ENCODE measurements at regions not wholly inside any gene's neighbourhood (a gene's known extent, or its start where the extent isn't known, plus 50 kb on each side); places are given as distances from the start of the nearest gene placed in this dataset.

GRCh38 chr20:7392542-7393206 is 547.6 kb downstream of the HAO1 start:
- DNase-seq (ENCODE audit: low read depth, low spot score), result no peak

GRCh38 chr20:7399114-7399513 is 541.1 kb downstream of the HAO1 start:
- DNase-seq (ENCODE audit: low read depth, low spot score), result no peak

GRCh38 chr20:7399575-7399974 is 540.7 kb downstream of the HAO1 start:
- DNase-seq (ENCODE audit: low read depth, low spot score), result no peak

GRCh38 chr20:7406671-7407070 is 533.6 kb downstream of the HAO1 start:
- no peak for DNase-seq (ENCODE audit: low read depth, low spot score)

- no peak for DNase-seq (ENCODE audit: low read depth, low spot score)
Measured at GRCh38 chr20:7410150-7410549, 530.1 kb downstream of the HAO1 start.

GRCh38 chr20:7411075-7411474 is 529.2 kb downstream of the HAO1 start:
- no peak for DNase-seq (ENCODE audit: low read depth, low spot score)

GRCh38 chr20:7415427-7415826 is 524.8 kb downstream of the HAO1 start:
- no peak for DNase-seq (ENCODE audit: low read depth, low spot score)

- no peak for DNase-seq (ENCODE audit: low read depth, low spot score)
Measured at GRCh38 chr20:7416382-7416781, 523.9 kb downstream of the HAO1 start.

- no peak for DNase-seq (ENCODE audit: low read depth, low spot score)
Measured at GRCh38 chr20:7420345-7420744, 519.9 kb downstream of the HAO1 start.

GRCh38 chr20:7426890-7427496 is 513.3 kb downstream of the HAO1 start:
- DNase-seq (ENCODE audit: low read depth, low spot score), result no peak

GRCh38 chr20:7428946-7429345 is 511.3 kb downstream of the HAO1 start:
- no peak for DNase-seq (ENCODE audit: low read depth, low spot score)

GRCh38 chr20:7432612-7433011 is 507.6 kb downstream of the HAO1 start:
- no peak for DNase-seq (ENCODE audit: low read depth, low spot score)

GRCh38 chr20:7437311-7437710 is 502.9 kb downstream of the HAO1 start:
- no peak for DNase-seq (ENCODE audit: low read depth, low spot score)

- no peak for DNase-seq (ENCODE audit: low read depth, low spot score)
Measured at GRCh38 chr20:7449269-7449668, 491.0 kb downstream of the HAO1 start.

GRCh38 chr20:7452890-7453289 is 487.4 kb downstream of the HAO1 start:
- no peak for DNase-seq (ENCODE audit: low read depth, low spot score)

GRCh38 chr20:7454047-7454446 is 486.2 kb downstream of the HAO1 start:
- no peak for DNase-seq (ENCODE audit: low read depth, low spot score)

- no peak for DNase-seq (ENCODE audit: low read depth, low spot score)
Measured at GRCh38 chr20:7458459-7458858, 481.8 kb downstream of the HAO1 start.

- DNase-seq (ENCODE audit: low read depth, low spot score), result no peak
Measured at GRCh38 chr20:7459083-7459482, 481.2 kb downstream of the HAO1 start.

GRCh38 chr20:7463290-7463689 is 477.0 kb downstream of the HAO1 start:
- DNase-seq (ENCODE audit: low read depth, low spot score), result no peak

GRCh38 chr20:7470912-7471311 is 469.3 kb downstream of the HAO1 start:
- peak; percentile 1 for DNase-seq (ENCODE audit: low read depth, low spot score)

- DNase-seq (ENCODE audit: low read depth, low spot score), result no peak
Measured at GRCh38 chr20:7490288-7490687, 450.0 kb downstream of the HAO1 start.

- DNase-seq (ENCODE audit: low read depth, low spot score), result no peak
Measured at GRCh38 chr20:7492257-7492656, 448.0 kb downstream of the HAO1 start.

GRCh38 chr20:7493311-7493710 is 446.9 kb downstream of the HAO1 start:
- DNase-seq (ENCODE audit: low read depth, low spot score), result no peak
